Esophagus muscularis mucosa (tissue), 4 donors: ENCODE measurements at regions not wholly inside any gene's neighbourhood (a gene's known extent, or its start where the extent isn't known, plus 50 kb on each side); places are given as distances from the start of the nearest gene placed in this dataset.
A peak's percentile ranks its signal among the peaks of the same experiment; 100 is the strongest.

ENCODE experiments used
- DNase-seq: peaks from one replicate; pipeline ENCODE4 v3.0.0-alpha.2; 2017; ENCODE audit errors: extremely low spot score
- H3K27ac ChIP-seq, 4 donors: fragments of 200-600 bp; sonication (generic); replicated peaks in 1 of 4; 1 replicate in 3 of 4; 2 replicates in 1 of 4; pipeline ENCODE4 v1.5.1; 2016 to 2019; ENCODE audit warnings: mild to moderate bottlenecking in 1 of 4
- H3K27me3 ChIP-seq, 4 donors: fragments of 200-600 bp; sonication (generic); one replicate each; pipeline versions ENCODE4 v1.5.1 to v1.6.0; 2016 to 2019
- H3K36me3 ChIP-seq, 4 donors: fragments of 200-600 bp; sonication (generic); one replicate each; pipeline ENCODE4 v1.5.1; 2016 to 2019
- H3K4me1 ChIP-seq, 4 donors: fragments of 200-600 bp; sonication (generic); one replicate each; pipeline ENCODE4 v1.5.1; 2016 to 2019
- H3K4me3 ChIP-seq, 4 donors: fragments of 200-600 bp; sonication (generic); 1 replicate in 2 of 4; 2 replicates in 2 of 4; pipeline ENCODE4 v1.5.1; 2016 to 2019; ENCODE audit warnings: mild to moderate bottlenecking in 4 of 4, moderate library complexity in 1 of 4
- H3K9me3 ChIP-seq, 4 donors: fragments of 200-600 bp; sonication (generic); 1 replicate in 3 of 4; 2 replicates in 1 of 4; pipeline ENCODE4 v1.5.1; 2016 to 2019
- EP300 ChIP-seq: sonication (generic); formaldehyde crosslinking; IDR thresholded peaks from one replicate; pipeline ENCODE4 v1.6.1; 2017; ENCODE audit warnings: antibody characterized with exemption
- POLR2A ChIP-seq: fragments of 450-650 bp; IDR thresholded peaks from one replicate; pipeline ENCODE4 v1.6.1; 2017; ENCODE audit warnings: antibody characterized with exemption, moderate library complexity, mild to moderate bottlenecking, low read depth
- POLR2AphosphoS5 ChIP-seq, 2 donors: sonication (generic); formaldehyde crosslinking; IDR thresholded peaks; one replicate each; pipeline ENCODE4 v1.6.1; 2017; ENCODE audit warnings: antibody characterized with exemption in 2 of 2
- WGBS: methylation state at CpG from one replicate; pipeline ENCODE4 v1.1.5; 2018; 5-methylcytosine and 5-hydroxymethylcytosine counted together
- intact Hi-C: fragments of 100-400 bp; cut with DNase I; formaldehyde crosslinking; loops from one replicate; pipeline ENCODE4 v1.15.1; 2023
- TF ChIP-seq, protein P1 (sequence below), 3 experiments: fragments of 200-600 bp in 2 of 3; fragments of 450-650 bp in 1 of 3; sonication (generic) in 2 of 3; IDR thresholded peaks; one replicate each; pipeline ENCODE4 v1.5.1; 2017 to 2019; ENCODE audit warnings: antibody characterized with exemption in 3 of 3, mild to moderate bottlenecking in 2 of 3, moderate library complexity in 1 of 3

- Histone ChIP-seq H3K27me3 (no peaks in the 10 kb centered on the region), H3K36me3 (no peaks in the 10 kb centered on the region), H3K4me3 (no peak overlapping the region), H3K9me3 (no peaks in the 10 kb centered on the region), H3K4me1 (peaks cover 4 to 35% (median 30%) of the 10 kb centered on the region in 4 donors), H3K27ac (no peak overlapping the region)
- DNase-seq = no peak
- TF ChIP-seq POLR2AphosphoS5 (IDR thresholded peaks at IDR 0.05) = no peak
- TF ChIP-seq, protein P1, sequence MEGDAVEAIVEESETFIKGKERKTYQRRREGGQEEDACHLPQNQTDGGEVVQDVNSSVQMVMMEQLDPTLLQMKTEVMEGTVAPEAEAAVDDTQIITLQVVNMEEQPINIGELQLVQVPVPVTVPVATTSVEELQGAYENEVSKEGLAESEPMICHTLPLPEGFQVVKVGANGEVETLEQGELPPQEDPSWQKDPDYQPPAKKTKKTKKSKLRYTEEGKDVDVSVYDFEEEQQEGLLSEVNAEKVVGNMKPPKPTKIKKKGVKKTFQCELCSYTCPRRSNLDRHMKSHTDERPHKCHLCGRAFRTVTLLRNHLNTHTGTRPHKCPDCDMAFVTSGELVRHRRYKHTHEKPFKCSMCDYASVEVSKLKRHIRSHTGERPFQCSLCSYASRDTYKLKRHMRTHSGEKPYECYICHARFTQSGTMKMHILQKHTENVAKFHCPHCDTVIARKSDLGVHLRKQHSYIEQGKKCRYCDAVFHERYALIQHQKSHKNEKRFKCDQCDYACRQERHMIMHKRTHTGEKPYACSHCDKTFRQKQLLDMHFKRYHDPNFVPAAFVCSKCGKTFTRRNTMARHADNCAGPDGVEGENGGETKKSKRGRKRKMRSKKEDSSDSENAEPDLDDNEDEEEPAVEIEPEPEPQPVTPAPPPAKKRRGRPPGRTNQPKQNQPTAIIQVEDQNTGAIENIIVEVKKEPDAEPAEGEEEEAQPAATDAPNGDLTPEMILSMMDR (IDR thresholded peaks at IDR 0.05) = no peak
- TF ChIP-seq EP300 = no peak
- no peak for TF ChIP-seq POLR2A
- intact Hi-C loops = no loop called here
- WGBS = 88% methylated on average over 1 of the region's 2 CpGs
Observed at GRCh38 chr5:169445191-169445590, 138.4 kb upstream of the SPDL1 start.

DNA sequence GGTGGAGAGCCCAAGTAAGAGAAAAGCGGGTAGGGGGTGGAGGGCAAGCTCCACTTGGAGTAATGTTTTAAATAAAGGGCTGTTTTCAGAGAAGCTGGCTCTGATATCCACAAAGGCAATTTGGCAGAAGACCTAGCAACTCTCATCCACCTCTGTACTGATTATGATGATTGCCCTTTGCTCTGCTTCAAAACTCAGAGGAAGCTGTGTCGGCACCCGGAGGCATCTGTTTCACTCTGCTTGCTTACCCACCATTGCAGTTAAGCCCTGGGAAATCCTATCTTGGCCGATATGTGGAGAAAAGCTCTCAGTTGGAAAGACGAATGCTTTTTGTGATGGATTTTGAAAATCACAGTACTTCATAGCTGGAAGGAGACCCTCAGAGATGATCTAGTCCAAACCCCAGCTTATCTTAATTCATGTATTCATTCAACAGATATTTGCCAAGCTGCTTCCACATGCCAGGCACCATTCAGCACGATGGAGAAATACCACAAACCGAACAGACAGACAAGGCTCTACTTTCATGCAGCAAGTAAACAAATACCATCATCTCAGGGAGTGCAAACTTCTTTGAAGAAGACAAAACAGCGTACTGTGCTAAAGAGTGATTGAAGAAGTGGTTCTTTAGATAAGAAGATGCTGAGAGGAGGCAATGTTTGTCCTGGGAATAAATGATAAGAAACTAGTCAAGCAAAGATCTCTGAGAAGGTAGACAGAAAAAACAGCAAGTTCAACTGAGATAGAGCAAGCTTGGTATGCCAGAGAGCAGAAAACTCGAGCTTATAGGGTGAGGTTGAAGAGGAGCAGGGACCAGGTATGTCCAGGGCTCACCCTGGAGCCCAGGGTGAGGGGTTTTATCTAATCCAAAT is 140.4 kb upstream of the SPDL1 start:
- intact Hi-C loops = no loop called here
- WGBS = 53% methylated on average over 9 of the region's 9 CpGs

GRCh38 chr5:169442403-169442874 is 141.1 kb upstream of the SPDL1 start:
- intact Hi-C loops = no loop called here
- peaks cover 4 to 45% (median 34%) of the 10 kb centered on the region in 4 donors for H3K4me1 ChIP-seq
- no peak for DNase-seq
- no peaks in the 10 kb centered on the region for H3K36me3 ChIP-seq
- H3K27ac ChIP-seq = peak overlapping the region in 2 of 4 donors; percentile 7 to 61
- no peaks in the 10 kb centered on the region for H3K27me3 ChIP-seq
- H3K9me3 ChIP-seq = no peaks in the 10 kb centered on the region
- TF ChIP-seq POLR2AphosphoS5 (IDR thresholded peaks at IDR 0.05) (no peak), POLR2A (no peak), EP300 (no peak)
- TF ChIP-seq, protein P1 (IDR thresholded peaks at IDR 0.05) = no peak
- H3K4me3 ChIP-seq = no peak overlapping the region
- WGBS = 25% methylated on average over 2 of the region's 2 CpGs

More for the DNA sequence above, 140.4 kb upstream of the SPDL1 start:
- Histone ChIP-seq H3K9me3 (no peaks in the 10 kb centered on the region), H3K4me3 (no peak overlapping the region), H3K27me3 (no peaks in the 10 kb centered on the region), H3K36me3 (no peaks in the 10 kb centered on the region), H3K27ac (peak overlapping the region in 2 of 4 donors; percentile 7 to 61), H3K4me1 (peaks cover 4 to 44% (median 34%) of the 10 kb centered on the region in 4 donors)
- TF ChIP-seq EP300 = no peak
- TF ChIP-seq POLR2A = no peak
- TF ChIP-seq, protein P1 (IDR thresholded peaks at IDR 0.05) = no peak
- no peak for DNase-seq

GRCh38 chr5:169440107-169440705 is 139.3 kb upstream of the SLIT3 start:
- WGBS = 62% methylated on average over 3 of the region's 3 CpGs
- H3K36me3 ChIP-seq = no peaks in the 10 kb centered on the region
- H3K4me3 ChIP-seq = no peak overlapping the region
- no peaks in the 10 kb centered on the region for H3K27me3 ChIP-seq
- H3K9me3 ChIP-seq = no peaks in the 10 kb centered on the region
- DNase-seq = no peak
- intact Hi-C loops = no loop called here
- peaks cover 4 to 55% (median 34%) of the 10 kb centered on the region in 4 donors for H3K4me1 ChIP-seq
- H3K27ac ChIP-seq = no peak overlapping the region
- TF ChIP-seq POLR2AphosphoS5 (IDR thresholded peaks at IDR 0.05) (no peak), EP300 (no peak), POLR2A (no peak)
- TF ChIP-seq, protein P1 (IDR thresholded peaks at IDR 0.05) = no peak
